ENCODE measurements at regions not wholly inside any gene's neighbourhood (a gene's known extent, or its start where the extent isn't known, plus 50 kb on each side); places are given as distances from the start of the nearest gene placed in this dataset.

DNA sequence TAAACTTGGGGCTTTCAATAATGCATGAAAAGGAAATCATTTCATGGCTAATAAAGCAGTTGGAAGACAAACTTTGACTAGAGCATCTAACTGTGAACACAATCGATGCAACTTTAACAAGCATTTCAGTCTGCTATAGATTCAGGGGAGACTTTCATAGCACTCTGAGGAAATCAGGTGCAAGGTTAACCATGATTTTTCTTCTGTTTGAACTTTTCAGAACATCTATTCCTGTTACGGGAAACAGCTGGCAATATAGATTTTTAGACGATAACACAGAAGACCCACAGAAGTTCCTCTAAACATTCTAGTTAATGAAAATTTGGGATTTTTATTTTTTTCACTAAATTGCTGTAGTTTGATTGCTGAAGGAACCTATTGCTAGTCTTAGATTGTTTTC lies 177.3 kb downstream of the TRIM33 start:
- ChIA-PET POLR2A (no interaction called here), CTCF (interaction anchor here (1.2 to 2.4 kb wide), 5 partner anchors 9 to 33 kb away, joined by 3 to 13 read pairs (median 4); no protein-coding TSS in a partner anchor)
- intact Hi-C loops (cut with micrococcal nuclease): no loop called here
- no peaks in the 10 kb centered on the region for H3K27me3 Mint-ChIP-seq
- no peaks in the 10 kb centered on the region for H3K9me3 Mint-ChIP-seq
- no peak for DNase-seq
- no peaks in the 10 kb centered on the region for H3K36me3 Mint-ChIP-seq (ENCODE audit: low read depth)
- ATAC-seq: no peak
- H3K4me3 Mint-ChIP-seq: no peak overlapping the region
- TF ChIP-seq CTCF (IDR thresholded peaks at IDR 0.05): no peak
- H3K27ac Mint-ChIP-seq: no peak overlapping the region
- H3K4me1 Mint-ChIP-seq (ENCODE audit: low read depth): peaks cover 60% of the 10 kb centered on the region

- Mint-ChIP-seq H3K27ac (no peak overlapping the region), H3K4me3 (no peak overlapping the region), H3K36me3 (ENCODE audit: low read depth) (no peaks in the 10 kb centered on the region), H3K27me3 (no peaks in the 10 kb centered on the region), H3K9me3 (no peaks in the 10 kb centered on the region), H3K4me1 (ENCODE audit: low read depth) (peaks cover 62% of the 10 kb centered on the region)
- ATAC-seq: no peak
- intact Hi-C loops (cut with micrococcal nuclease): no loop called here
- ChIA-PET CTCF (interaction anchor here (1.2 to 1.6 kb wide), 2 partner anchors 15 to 49 kb away, joined by 3 to 4 read pairs; no protein-coding TSS in a partner anchor), POLR2A (interaction anchor here (0.7 to 1.2 kb wide), 3 partner anchors 9 to 55 kb away, joined by 3 to 5 read pairs (median 3); no protein-coding TSS in a partner anchor)
- DNase-seq: no peak
- no peak for TF ChIP-seq CTCF (IDR thresholded peaks at IDR 0.05)
These were observed 178.3 kb upstream of the SYT6 start for GRCh38 chr1:114331936-114332335.

DNA sequence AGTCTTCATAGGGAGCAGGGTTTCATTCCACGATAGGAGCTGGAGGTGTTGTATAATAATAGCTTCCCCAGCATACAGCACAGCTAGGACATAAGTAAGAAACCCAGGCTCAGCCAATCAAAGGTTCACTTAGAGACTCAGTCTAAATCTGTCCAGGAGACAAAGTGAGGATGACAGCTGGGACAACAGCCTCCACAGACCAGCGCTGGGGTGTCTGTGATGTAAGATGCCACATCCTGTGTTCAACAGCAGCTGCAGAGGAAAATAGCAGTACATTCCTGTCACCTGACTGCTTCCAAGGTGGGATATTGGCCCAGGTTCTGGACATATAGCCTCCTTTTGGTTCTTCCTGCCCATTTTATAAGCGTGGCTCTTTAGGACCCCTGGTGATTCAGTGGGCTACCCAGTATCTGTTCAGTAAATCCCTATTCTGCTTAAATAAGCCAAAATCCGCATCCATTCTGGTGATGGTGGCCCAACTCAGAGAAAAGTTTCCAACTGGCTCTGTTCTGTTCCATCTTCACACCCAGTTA lies 176.8 kb upstream of the SYT6 start:
- intact Hi-C loops (cut with micrococcal nuclease): no loop called here
- POLR2A ChIA-PET: interaction anchor here (0.7 kb wide), 1 partner anchor 11 kb away, joined by 3 read pairs; no protein-coding TSS in a partner anchor
- Mint-ChIP-seq H3K27me3 (no peaks in the 10 kb centered on the region), H3K36me3 (ENCODE audit: low read depth) (no peaks in the 10 kb centered on the region), H3K9me3 (no peaks in the 10 kb centered on the region), H3K4me3 (no peak overlapping the region), H3K27ac (peak overlapping the region; percentile 1), H3K4me1 (ENCODE audit: low read depth) (peaks cover 59% of the 10 kb centered on the region)
- CTCF ChIA-PET: interaction anchor here (1.2 to 2.0 kb wide), 4 partner anchors 9 to 48 kb away, joined by 3 to 16 read pairs (median 8); no protein-coding TSS in a partner anchor
- DNase-seq: peak; percentile 37
- no peak for TF ChIP-seq CTCF (IDR thresholded peaks at IDR 0.05)
- ATAC-seq: peak; percentile 73

DNA sequence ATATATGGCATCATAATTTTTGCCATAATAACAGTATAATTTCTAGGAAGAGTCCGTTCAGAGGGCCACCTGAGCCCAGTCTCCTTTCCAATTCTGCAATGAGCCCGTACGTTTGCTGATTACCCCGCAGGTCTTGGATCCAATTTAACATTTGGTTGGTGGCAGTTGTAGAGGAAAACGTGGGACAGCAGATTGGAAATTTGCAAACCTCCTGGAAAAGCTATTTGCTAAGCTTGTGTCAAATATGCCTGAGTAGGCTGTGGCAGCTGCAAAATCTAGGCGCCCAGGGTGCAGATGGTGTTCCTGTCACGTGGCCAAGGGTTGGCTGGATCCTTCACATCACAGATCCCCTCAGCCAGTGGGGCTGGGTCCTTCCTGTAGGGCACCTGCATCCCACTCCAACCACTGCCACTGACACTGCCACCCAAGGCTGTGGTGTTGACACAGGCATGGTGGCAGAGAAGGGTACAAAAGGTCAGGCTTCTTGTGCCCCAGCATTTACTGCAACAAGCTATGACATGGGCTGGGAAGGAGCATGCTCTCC lies 174.8 kb upstream of the SYT6 start:
- CTCF ChIA-PET: interaction anchor here (2.0 kb wide), 1 partner anchor 46 kb away, joined by 13 read pairs; no protein-coding TSS in a partner anchor
- no peak for TF ChIP-seq CTCF (IDR thresholded peaks at IDR 0.05)
- Mint-ChIP-seq H3K9me3 (no peaks in the 10 kb centered on the region), H3K4me3 (no peak overlapping the region), H3K27ac (no peak overlapping the region), H3K4me1 (ENCODE audit: low read depth) (peaks cover 43% of the 10 kb centered on the region), H3K36me3 (ENCODE audit: low read depth) (no peaks in the 10 kb centered on the region), H3K27me3 (no peaks in the 10 kb centered on the region)
- POLR2A ChIA-PET: no interaction called here
- DNase-seq (no peak), ATAC-seq (no peak)
- intact Hi-C loops (cut with micrococcal nuclease): no loop called here

DNA sequence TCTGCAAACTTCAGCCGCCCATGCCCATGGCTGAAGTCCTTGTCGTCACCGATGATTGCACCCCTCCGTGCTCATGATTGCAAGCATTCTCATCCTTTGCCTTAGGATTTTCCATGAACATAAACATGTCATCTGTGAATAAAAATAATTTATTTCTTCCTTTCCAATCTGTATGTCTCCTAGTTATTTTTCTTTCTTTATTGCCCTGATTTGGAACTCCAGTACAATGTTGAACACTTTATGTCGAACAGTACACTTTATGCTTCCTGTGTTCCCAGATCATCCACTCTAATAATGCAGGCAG lies 170.9 kb upstream of the SYT6 start:
- H3K4me1 Mint-ChIP-seq (ENCODE audit: low read depth): peaks cover 20% of the 10 kb centered on the region
- no peak overlapping the region for H3K4me3 Mint-ChIP-seq
- H3K9me3 Mint-ChIP-seq: no peaks in the 10 kb centered on the region
- no peaks in the 10 kb centered on the region for H3K27me3 Mint-ChIP-seq
- POLR2A ChIA-PET: no interaction called here
- CTCF ChIA-PET: no interaction called here
- DNase-seq (no peak), ATAC-seq (no peak)
- H3K27ac Mint-ChIP-seq: no peak overlapping the region
- H3K36me3 Mint-ChIP-seq (ENCODE audit: low read depth): no peaks in the 10 kb centered on the region
- no peak for TF ChIP-seq CTCF (IDR thresholded peaks at IDR 0.05)
- intact Hi-C loops (cut with micrococcal nuclease): no loop called here
